ENCODE measurements at regions not wholly inside any gene's neighbourhood (a gene's known extent, or its start where the extent isn't known, plus 50 kb on each side); places are given as distances from the start of the nearest gene placed in this dataset.

DNA sequence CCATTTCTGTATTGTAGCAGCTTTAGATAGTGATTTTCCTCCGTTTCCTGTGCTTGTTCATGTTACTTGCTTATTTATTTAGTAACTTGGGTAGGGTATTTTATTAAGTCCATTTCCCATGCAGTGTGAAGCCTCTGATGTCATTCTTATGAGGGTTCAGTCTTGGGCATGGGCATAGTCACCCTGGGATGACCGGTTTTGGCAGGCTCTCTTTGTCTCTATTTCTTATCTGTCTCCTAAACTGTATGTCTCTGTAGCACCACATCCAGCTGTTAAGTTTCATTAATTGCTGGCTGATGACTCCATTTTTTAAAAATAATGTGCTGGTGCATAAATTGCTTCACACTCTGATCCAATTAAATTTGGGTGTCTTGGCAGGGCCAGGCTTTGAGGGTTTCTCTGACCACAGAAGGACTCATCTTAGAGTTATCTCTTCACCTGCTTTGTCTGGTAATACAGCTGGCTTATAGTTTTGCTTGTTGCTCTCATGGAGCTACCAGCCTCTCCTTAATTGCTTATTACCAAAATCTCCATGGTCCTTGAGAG lies 173.3 kb upstream of the VLDLR start:
- DNase-seq (ENCODE audit: low spot score) = no peak

- DNase-seq (ENCODE audit: low spot score) = no peak
Observed at GRCh38 chr9:2453106-2453505, 168.5 kb upstream of the VLDLR start.

DNA sequence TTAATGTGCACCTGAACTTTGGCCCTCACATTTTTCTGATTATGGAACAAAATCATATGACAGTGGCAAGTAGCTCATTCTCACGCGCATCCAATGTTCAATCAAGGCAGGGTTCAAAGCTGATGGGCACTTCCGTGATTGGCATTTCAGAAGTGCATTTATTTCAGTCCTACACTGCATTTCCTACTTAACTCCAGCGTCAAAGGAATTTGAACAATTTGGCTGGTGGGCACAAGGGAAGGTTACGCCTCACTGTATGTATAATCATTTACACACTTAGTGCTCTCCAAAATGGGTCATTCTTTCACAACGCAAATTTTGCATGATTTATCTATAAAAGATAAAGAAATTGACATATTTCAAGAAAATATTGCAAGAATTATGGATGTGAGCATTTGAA lies 167.9 kb upstream of the VLDLR start:
- no peak for DNase-seq (ENCODE audit: low spot score)

DNA sequence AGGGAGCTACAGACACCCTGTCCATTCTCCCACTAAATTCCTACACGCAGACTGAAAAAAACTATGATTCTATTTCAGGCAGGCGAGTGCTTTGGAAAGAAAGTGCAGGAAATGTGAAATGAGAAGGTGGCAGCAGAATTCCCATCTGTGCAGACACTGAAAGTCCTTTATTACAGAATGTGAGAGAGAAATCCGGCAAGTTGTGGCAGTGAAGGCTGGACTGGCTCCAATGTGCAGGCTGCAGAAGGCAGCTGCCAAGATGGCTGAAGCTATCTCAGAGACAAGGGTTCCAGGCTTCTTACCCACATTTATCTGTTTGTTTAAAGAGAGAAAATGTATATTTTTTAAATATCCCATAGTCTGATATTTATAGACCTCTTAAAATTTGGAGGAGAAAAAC lies 161.8 kb upstream of the VLDLR start:
- no peak for DNase-seq (ENCODE audit: low spot score)

DNA sequence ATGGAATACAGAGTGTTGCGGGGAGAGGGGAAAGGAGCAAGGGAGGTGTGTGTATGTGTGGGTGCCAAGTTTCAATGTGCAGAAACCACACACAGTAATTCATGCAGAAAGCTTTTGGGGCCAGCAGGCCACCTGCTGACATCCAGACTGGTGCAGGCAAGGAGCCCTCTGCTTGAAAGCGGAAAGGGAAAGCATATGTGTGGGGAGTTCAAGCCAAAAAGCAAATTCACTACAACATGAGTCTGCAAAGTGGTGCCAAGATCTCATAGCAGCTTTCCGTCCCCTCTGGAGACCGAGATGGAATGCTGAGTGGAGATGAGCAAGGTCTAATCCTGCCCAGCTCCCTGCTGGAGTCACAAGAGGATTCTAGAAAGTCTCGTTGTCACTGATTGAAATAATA lies 159.7 kb upstream of the VLDLR start:
- DNase-seq (ENCODE audit: low spot score) = no peak

- DNase-seq (ENCODE audit: low spot score) = no peak
Observed at GRCh38 chr9:2464624-2465023, 157.0 kb upstream of the VLDLR start.

GRCh38 chr9:2465516-2465915 lies 156.1 kb upstream of the VLDLR start:
- DNase-seq (ENCODE audit: low spot score) = no peak

DNA sequence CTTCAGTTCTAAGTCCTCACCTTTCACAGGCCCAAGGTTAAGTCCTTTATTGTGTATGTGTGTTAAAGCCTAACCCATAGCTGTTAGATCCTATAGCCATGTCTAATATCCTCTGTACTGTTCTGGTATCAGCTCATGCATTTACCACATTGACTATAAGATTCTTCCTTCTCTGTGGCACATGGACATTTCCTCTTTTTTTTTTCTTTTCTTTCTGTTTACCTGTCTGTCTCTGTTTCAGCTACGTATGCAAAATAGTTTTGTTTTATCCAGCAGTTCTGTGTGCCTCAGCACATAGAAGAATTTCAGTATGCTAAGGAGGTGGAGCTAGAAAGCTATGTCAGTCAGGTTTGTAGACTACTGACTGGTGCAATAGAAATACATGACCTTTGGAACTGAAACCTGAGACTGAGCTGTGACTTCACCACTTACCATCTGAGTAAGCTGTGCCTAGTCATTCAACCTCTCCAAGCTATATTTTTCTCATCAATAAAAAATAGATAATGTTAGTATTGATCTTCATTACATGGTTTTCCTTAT lies 155.6 kb upstream of the VLDLR start:
- peak; percentile 82 for DNase-seq (ENCODE audit: low spot score)

- DNase-seq (ENCODE audit: low spot score) = peak; percentile 6
Observed at GRCh38 chr9:2466703-2467102, 154.9 kb upstream of the VLDLR start.

DNA sequence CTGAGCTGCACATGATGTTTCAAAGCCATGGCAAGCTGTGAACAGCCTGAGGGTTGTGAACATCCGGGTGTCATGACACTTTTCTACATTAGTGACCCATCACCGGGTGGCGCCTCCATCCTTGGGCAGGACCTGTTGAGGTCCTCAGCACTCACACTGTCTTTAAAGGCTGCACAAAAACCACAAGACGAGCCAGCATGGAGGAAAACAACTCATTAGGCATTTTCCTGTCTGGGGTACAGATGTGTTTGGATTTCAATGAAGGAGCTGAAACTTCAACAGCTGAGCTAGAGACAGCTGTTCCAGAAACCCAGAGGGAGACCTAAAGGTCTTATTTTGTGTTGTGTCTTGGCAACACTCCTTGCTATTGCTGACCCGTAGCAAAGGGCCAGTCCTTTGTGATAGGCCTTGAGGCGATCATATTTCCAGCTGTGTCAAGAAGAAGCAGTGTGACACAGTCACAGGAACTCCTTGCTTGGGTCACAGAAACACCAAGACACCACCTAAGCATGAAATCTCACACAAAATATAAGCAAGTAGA lies 151.8 kb upstream of the VLDLR start:
- peak; percentile 45 for DNase-seq (ENCODE audit: low spot score)

GRCh38 chr9:2473681-2474080 lies 147.9 kb upstream of the VLDLR start:
- no peak for DNase-seq (ENCODE audit: low spot score)

DNA sequence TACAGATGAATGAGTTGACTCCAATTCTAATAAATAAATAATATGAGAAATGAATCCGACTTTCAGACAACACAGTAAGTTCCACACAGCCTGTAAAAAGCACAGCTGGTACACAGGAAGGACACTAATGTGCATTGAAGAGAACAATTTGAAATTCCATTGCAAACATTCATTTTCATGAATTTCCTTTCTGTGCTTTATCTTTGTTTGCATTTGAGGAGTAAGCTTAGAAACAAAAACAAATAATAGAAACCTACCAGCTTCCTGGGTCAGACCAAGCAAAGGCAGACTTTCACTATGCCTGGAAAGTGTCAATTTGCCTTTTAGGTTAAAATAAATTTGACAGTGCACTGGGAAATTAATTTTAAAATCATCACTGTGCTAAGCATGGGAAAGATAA lies 143.8 kb upstream of the VLDLR start:
- DNase-seq (ENCODE audit: low spot score) = no peak

- DNase-seq (ENCODE audit: low spot score) = no peak
Observed at GRCh38 chr9:2478421-2478820, 143.2 kb upstream of the VLDLR start.

- DNase-seq (ENCODE audit: low spot score) = no peak
Observed at GRCh38 chr9:2479056-2479565, 142.5 kb upstream of the VLDLR start.

GRCh38 chr9:2480255-2480837 lies 141.2 kb upstream of the VLDLR start:
- no peak for DNase-seq (ENCODE audit: low spot score)

GRCh38 chr9:2481216-2481615 lies 140.4 kb upstream of the VLDLR start:
- DNase-seq (ENCODE audit: low spot score) = no peak

DNA sequence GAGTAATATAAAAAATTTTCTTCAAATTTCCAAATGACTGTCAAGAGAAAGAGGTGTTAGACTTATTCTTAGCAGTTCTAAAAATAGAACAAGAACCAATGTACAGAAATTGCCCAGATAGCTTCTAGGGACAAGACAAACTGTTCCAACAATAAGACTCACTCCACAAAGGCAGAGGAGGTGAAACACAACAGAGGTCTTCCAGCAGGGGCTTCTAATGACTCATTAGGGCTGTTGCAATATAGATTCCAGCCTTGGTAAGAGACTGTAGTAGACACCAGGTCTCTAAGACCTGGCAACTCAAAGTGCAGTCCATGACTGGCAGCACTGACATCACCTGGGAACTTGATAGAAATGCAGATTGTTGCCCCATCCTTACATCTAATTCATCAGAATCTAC lies 134.6 kb upstream of the VLDLR start:
- DNase-seq (ENCODE audit: low spot score) = no peak

DNA sequence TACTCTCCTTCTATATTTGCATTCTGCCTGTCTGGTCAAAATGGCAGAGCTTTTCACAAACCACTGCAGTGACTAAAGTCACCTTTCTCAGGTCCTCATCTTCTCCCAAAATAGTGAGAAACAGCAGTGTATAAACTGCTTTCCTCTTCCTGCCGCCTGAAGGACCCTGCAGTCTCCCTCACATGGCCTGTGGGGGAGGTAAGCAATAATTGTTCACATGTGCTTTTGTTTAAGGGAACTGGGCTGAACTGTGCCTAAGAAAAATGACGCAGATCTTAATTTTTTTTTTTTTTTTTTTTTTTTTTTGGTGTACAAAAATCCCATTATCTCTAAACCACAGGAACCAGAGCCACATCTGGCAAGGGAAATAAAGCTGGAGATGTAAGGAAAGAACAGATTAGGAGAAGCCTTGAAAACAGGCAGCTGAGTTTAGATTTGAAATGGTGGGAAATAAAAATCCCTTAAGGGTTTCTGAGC lies 131.7 kb upstream of the VLDLR start:
- no peak for DNase-seq (ENCODE audit: low spot score)

GRCh38 chr9:2492161-2492560 lies 129.4 kb upstream of the VLDLR start:
- no peak for DNase-seq (ENCODE audit: low spot score)

GRCh38 chr9:2493109-2493508 lies 128.5 kb upstream of the VLDLR start:
- no peak for DNase-seq (ENCODE audit: low spot score)

GRCh38 chr9:2493529-2493928 lies 128.1 kb upstream of the VLDLR start:
- no peak for DNase-seq (ENCODE audit: low spot score)

GRCh38 chr9:2494562-2494961 lies 127.0 kb upstream of the VLDLR start:
- no peak for DNase-seq (ENCODE audit: low spot score)
